ENCODE measurements at regions not wholly inside any gene's neighbourhood (a gene's known extent, or its start where the extent isn't known, plus 50 kb on each side); places are given as distances from the start of the nearest gene placed in this dataset.

- H3K4me1 ChIP-seq (ENCODE audit: control insufficient read depth in 1 of 2, insufficient read depth in 2 of 2, low read depth in 1 of 2, low read length in 1 of 2): no peaks in the 10 kb centered on the region
- H4K20me1 ChIP-seq (ENCODE audit: insufficient read depth): no peaks in the 10 kb centered on the region
- no peaks in the 10 kb centered on the region for H3K36me3 ChIP-seq (replicated peaks in 1 of 2; ENCODE audit: control insufficient read depth in 1 of 2, insufficient read depth in 2 of 2, low read length in 1 of 2)
- ChIA-PET POLR2A (interaction anchor here (0.6 kb wide), 1 partner anchor 594 kb away, joined by 5 read pairs; no protein-coding TSS in a partner anchor), CTCF (interaction anchor here (0.6 kb wide), 1 partner anchor 152 kb away, joined by 3 read pairs; no protein-coding TSS in a partner anchor)
- no peak for TF ChIP-seq TEAD4 (IDR thresholded peaks at IDR 0.05; ENCODE audit: borderline replicate concordance, insufficient read depth)
- H3K27me3 ChIP-seq (ENCODE audit: insufficient read depth): no peaks in the 10 kb centered on the region
- H3K4me2 ChIP-seq: no peak overlapping the region
- H2AFZ ChIP-seq (ENCODE audit: low read depth): no peak overlapping the region
- no peaks in the 10 kb centered on the region for H3K9me2 ChIP-seq
- 73% methylated on average over 2 of the region's 2 CpGs for WGBS (ENCODE audit: low lambda C conversion rate)
- no peaks in the 10 kb centered on the region for H3F3A ChIP-seq (replicated peaks; ENCODE audit: insufficient read depth)
- H3K9ac ChIP-seq: no peak overlapping the region
- H3K79me2 ChIP-seq (ENCODE audit: insufficient read depth): no peaks in the 10 kb centered on the region
- no peaks in the 10 kb centered on the region for H3K9me3 ChIP-seq
- H3K27ac ChIP-seq (ENCODE audit: low read depth in 2 of 2, low read length in 1 of 2): no peak overlapping the region
- no peak overlapping the region for H3K4me3 ChIP-seq (ENCODE audit: low read depth in 2 of 2, low read length in 1 of 2)
- no peak for DNase-seq
These were observed 318.6 kb downstream of the CSNK1G3 start for GRCh38 chr5:123830575-123830974.

- no peaks in the 10 kb centered on the region for H3F3A ChIP-seq (replicated peaks; ENCODE audit: insufficient read depth)
- no peaks in the 10 kb centered on the region for H3K4me1 ChIP-seq (ENCODE audit: control insufficient read depth in 1 of 2, insufficient read depth in 2 of 2, low read depth in 1 of 2, low read length in 1 of 2)
- no peak overlapping the region for H3K4me3 ChIP-seq (ENCODE audit: low read depth in 2 of 2, low read length in 1 of 2)
- no peak overlapping the region for H3K9ac ChIP-seq
- no peaks in the 10 kb centered on the region for H3K9me3 ChIP-seq
- no peaks in the 10 kb centered on the region for H3K36me3 ChIP-seq (replicated peaks in 1 of 2; ENCODE audit: control insufficient read depth in 1 of 2, insufficient read depth in 2 of 2, low read length in 1 of 2)
- POLR2A ChIA-PET: no interaction called here
- no peaks in the 10 kb centered on the region for H4K20me1 ChIP-seq (ENCODE audit: insufficient read depth)
- H3K79me2 ChIP-seq (ENCODE audit: insufficient read depth): no peaks in the 10 kb centered on the region
- H3K9me2 ChIP-seq: no peaks in the 10 kb centered on the region
- 87% methylated on average over 2 of the region's 2 CpGs for WGBS (ENCODE audit: low lambda C conversion rate)
- no peaks in the 10 kb centered on the region for H3K27me3 ChIP-seq (ENCODE audit: insufficient read depth)
- CTCF ChIA-PET: no interaction called here
- DNase-seq: no peak
- TF ChIP-seq TAF1 (IDR thresholded peaks at IDR 0.05; ENCODE audit: borderline replicate concordance, low read depth, low read length) (no peak), SMC3 (IDR thresholded peaks at IDR 0.05; ENCODE audit: low read depth, low read length) (no peak), RFX5 (IDR thresholded peaks at IDR 0.05; ENCODE audit: low read length) (no peak), FOXJ3 (CRISPR knock-in tag; IDR thresholded peaks at IDR 0.05) (no peak)
- H2AFZ ChIP-seq (ENCODE audit: low read depth): no peak overlapping the region
- no peak overlapping the region for H3K4me2 ChIP-seq
- no peak overlapping the region for H3K27ac ChIP-seq (ENCODE audit: low read depth in 2 of 2, low read length in 1 of 2)
These were observed 315.8 kb downstream of the CSNK1G3 start for GRCh38 chr5:123827811-123828210.

- POLR2A ChIA-PET: no interaction called here
These were observed 307.9 kb downstream of the CSNK1G3 start for GRCh38 chr5:123819833-123820232.

More at GRCh38 chr5:123819833-123820232, 307.9 kb downstream of the CSNK1G3 start:
- H4K20me1 ChIP-seq (ENCODE audit: insufficient read depth): no peaks in the 10 kb centered on the region
- 77% methylated on average over 4 of the region's 4 CpGs for WGBS (ENCODE audit: low lambda C conversion rate)
- H3K4me1 ChIP-seq (ENCODE audit: control insufficient read depth in 1 of 2, insufficient read depth in 2 of 2, low read depth in 1 of 2, low read length in 1 of 2): peaks cover 4 to 9% of the 10 kb centered on the region in 2 experiments; a peak in 3 of 4 replicates
- TF ChIP-seq GABPA (IDR thresholded peaks at IDR 0.05; ENCODE audit: low read depth): no peak
- no peak for TF ChIP-seq TEAD4 (IDR thresholded peaks at IDR 0.05; ENCODE audit: borderline replicate concordance, insufficient read depth)
- no peak for TF ChIP-seq GATA2 (CRISPR knock-in tag; IDR thresholded peaks at IDR 0.05)
- no peak for TF ChIP-seq EP300 (IDR thresholded peaks at IDR 0.05; ENCODE audit: borderline replicate concordance in 1 of 2, low read depth in 1 of 2, low read length in 1 of 2)
- no peak for TF ChIP-seq CTCF (IDR thresholded peaks at IDR 0.05)
- peak; percentile 4; the same call in 1 of the 2 replicates for TF ChIP-seq TCF12 (IDR thresholded peaks at IDR 0.05)
- H3K4me3 ChIP-seq (ENCODE audit: low read depth in 2 of 2, low read length in 1 of 2): no peak overlapping the region
- H3K36me3 ChIP-seq (replicated peaks in 1 of 2; ENCODE audit: control insufficient read depth in 1 of 2, insufficient read depth in 2 of 2, low read length in 1 of 2): no peaks in the 10 kb centered on the region
- H3K9me2 ChIP-seq: no peaks in the 10 kb centered on the region
- no peak overlapping the region for H3K9ac ChIP-seq
- H2AFZ ChIP-seq (ENCODE audit: low read depth): no peak overlapping the region
- no peaks in the 10 kb centered on the region for H3K27me3 ChIP-seq (ENCODE audit: insufficient read depth)
- no peak overlapping the region for H3K4me2 ChIP-seq
- no peaks in the 10 kb centered on the region for H3K79me2 ChIP-seq (ENCODE audit: insufficient read depth)
- CTCF ChIA-PET: no interaction called here
- no peak for DNase-seq
- no peaks in the 10 kb centered on the region for H3K9me3 ChIP-seq
- H3F3A ChIP-seq (replicated peaks; ENCODE audit: insufficient read depth): peaks cover under 1% of the 10 kb centered on the region
- H3K27ac ChIP-seq (ENCODE audit: low read depth in 2 of 2, low read length in 1 of 2): no peak overlapping the region; a peak in 1 of 4 replicates

All from SK-N-SH (cell line).